ENCODE measurements at regions not wholly inside any gene's neighbourhood (a gene's known extent, or its start where the extent isn't known, plus 50 kb on each side); places are given as distances from the start of the nearest gene placed in this dataset.

DNA sequence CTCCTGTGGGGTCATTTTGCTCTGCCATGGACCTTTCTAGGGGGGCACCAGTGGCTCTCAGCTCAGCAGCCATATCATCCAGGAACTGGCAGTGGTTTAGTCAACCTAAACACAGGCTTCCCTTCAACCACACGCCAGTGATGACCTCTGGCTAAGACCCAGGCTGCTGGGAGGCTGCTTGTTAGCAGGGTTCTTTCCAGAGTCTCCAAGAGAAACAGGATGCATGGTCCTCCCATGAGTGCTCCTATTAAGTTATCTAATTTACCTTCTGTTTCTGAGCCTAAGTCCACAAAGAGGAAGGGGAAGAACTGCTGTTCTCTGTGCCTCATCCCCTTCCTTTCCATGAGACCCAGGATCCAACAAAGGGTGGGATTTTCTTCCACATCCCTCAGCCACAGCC, 137.3 kb upstream of the PLXNA2 start:
- DNase-seq (no peak), ATAC-seq (no peak)
- H3K27ac ChIP-seq (ENCODE audit: low read length), result no peak overlapping the region
- no peaks in the 10 kb centered on the region for H3K4me1 ChIP-seq (ENCODE audit: control insufficient read depth, insufficient read depth, low read length)
- no peaks in the 10 kb centered on the region for H3K27me3 ChIP-seq (ENCODE audit: control insufficient read depth, insufficient read depth)
- WGBS, result 28% methylated on average over 1 of the region's 1 CpG
- H3K4me3 ChIP-seq (ENCODE audit: low read length), result no peak overlapping the region
- H3K9me3 ChIP-seq (ENCODE audit: control insufficient read depth, low read length), result no peaks in the 10 kb centered on the region
- intact Hi-C loops (cut with DNase I), result no loop called here

GRCh38 chr1:208387908-208388811, 144.0 kb upstream of the PLXNA2 start:
- 60% methylated on average over 9 of the region's 9 CpGs for WGBS
- Histone ChIP-seq H3K4me3 (ENCODE audit: low read length) (no peak overlapping the region), H3K27me3 (ENCODE audit: control insufficient read depth, insufficient read depth) (no peaks in the 10 kb centered on the region), H3K9me3 (ENCODE audit: control insufficient read depth, low read length) (no peaks in the 10 kb centered on the region), H3K4me1 (ENCODE audit: control insufficient read depth, insufficient read depth, low read length) (no peaks in the 10 kb centered on the region), H3K27ac (ENCODE audit: low read length) (no peak overlapping the region)
- intact Hi-C loops (cut with DNase I), result no loop called here
- ATAC-seq, result no peak
- no peak for DNase-seq

DNA sequence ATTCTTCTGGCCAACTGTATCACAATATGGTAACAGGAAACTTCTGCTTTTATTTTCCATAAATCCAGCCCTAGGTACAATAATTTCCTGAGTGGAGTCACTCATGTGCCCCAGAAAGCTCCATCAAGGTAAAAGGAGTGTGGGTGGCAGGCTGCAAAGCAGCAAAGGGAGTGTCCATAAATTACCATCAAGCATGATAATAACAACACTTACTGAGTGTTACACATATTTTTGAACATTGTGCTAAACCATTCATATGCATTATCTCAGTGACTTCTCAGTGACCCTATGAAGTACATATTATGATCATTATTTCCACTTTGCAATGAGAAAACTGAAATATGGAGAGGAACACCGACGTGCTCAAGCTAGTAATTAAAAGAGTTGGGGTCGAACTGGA, 149.2 kb upstream of the PLXNA2 start:
- DNase-seq (no peak), ATAC-seq (no peak)
- intact Hi-C loops (cut with DNase I), result no loop called here
- H3K4me1 ChIP-seq (ENCODE audit: control insufficient read depth, insufficient read depth, low read length), result no peaks in the 10 kb centered on the region
- peaks cover 2% of the 10 kb centered on the region for H3K9me3 ChIP-seq (ENCODE audit: control insufficient read depth, low read length)
- H3K27me3 ChIP-seq (ENCODE audit: control insufficient read depth, insufficient read depth), result no peaks in the 10 kb centered on the region
- H3K27ac ChIP-seq (ENCODE audit: low read length), result no peak overlapping the region
- H3K4me3 ChIP-seq (ENCODE audit: low read length), result no peak overlapping the region
- WGBS, result 54% methylated on average over 3 of the region's 3 CpGs

DNA sequence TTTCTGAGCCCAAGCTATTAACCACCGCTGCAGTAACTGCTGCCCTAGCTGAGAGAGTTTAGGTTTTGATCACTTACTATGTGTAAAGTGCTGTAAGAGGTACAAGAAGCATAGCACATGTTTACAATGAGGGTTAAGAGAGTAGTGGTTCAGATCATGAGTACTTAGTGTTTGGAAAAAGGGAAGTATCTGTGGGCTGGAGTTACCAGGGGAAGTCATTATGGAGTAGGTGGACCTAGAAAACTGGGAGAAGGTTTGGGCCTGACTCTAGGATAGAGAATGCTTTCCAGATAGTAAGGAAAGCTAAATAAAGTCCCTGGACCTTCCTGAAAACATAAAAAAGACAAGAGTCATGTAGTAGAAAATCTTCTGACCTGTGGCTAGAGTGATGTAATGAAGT, 149.6 kb upstream of the PLXNA2 start:
- Histone ChIP-seq H3K4me3 (ENCODE audit: low read length) (no peak overlapping the region), H3K27me3 (ENCODE audit: control insufficient read depth, insufficient read depth) (no peaks in the 10 kb centered on the region), H3K27ac (ENCODE audit: low read length) (no peak overlapping the region), H3K9me3 (ENCODE audit: control insufficient read depth, low read length) (peaks cover 2% of the 10 kb centered on the region), H3K4me1 (ENCODE audit: control insufficient read depth, insufficient read depth, low read length) (no peaks in the 10 kb centered on the region)
- DNase-seq (no peak), ATAC-seq (no peak)
- intact Hi-C loops (cut with DNase I), result no loop called here
- 94% methylated on average over 1 of the region's 1 CpG for WGBS

DNA sequence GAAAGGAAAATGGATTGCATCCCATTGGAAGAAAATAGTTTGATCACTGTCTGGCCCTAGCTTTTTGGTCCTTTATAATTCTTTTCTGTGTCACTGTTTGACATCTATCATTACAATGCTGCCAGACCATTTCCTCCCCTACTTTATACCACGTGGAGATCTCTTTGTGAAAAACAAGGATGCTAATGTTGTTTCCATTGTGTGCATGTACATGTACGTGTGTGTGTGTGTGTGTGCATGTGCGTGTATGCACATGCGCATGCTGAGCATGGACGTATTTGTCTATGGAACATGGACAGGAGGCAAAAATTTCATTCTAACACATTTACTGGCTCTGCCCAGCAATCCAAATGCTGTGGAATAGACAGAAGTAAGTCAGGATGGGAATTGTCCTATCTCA, 153.1 kb upstream of the PLXNA2 start:
- Histone ChIP-seq H3K27me3 (ENCODE audit: control insufficient read depth, insufficient read depth) (no peaks in the 10 kb centered on the region), H3K27ac (ENCODE audit: low read length) (no peak overlapping the region), H3K9me3 (ENCODE audit: control insufficient read depth, low read length) (peaks cover 2% of the 10 kb centered on the region), H3K4me3 (ENCODE audit: low read length) (no peak overlapping the region), H3K4me1 (ENCODE audit: control insufficient read depth, insufficient read depth, low read length) (no peaks in the 10 kb centered on the region)
- intact Hi-C loops (cut with DNase I), result no loop called here
- DNase-seq (no peak), ATAC-seq (no peak)
- WGBS, result 72% methylated on average over 5 of the region's 5 CpGs

DNA sequence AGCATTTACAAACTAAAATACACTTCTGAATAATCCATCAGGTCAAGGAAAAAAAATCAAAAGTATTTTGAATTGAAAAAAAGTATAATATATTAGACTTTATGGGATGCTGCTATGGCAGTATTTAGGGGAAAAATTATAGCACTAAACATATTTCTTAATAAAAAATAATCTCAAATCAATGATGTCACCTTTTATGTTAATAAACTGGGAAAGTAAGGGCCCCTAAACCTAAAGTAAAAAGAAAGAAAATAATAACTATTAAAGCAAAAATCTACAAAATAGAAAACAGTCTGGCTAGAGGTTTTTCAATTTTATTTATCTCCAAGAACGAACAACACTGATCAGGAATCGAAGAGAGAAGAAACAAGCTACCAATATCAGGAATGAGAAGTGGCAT, 160.8 kb upstream of the PLXNA2 start:
- H3K4me3 ChIP-seq (ENCODE audit: low read length), result no peak overlapping the region
- intact Hi-C loops (cut with DNase I), result no loop called here
- WGBS, result 86% methylated on average over 2 of the region's 2 CpGs
- H3K27me3 ChIP-seq (ENCODE audit: control insufficient read depth, insufficient read depth), result no peaks in the 10 kb centered on the region
- no peak overlapping the region for H3K27ac ChIP-seq (ENCODE audit: low read length)
- H3K4me1 ChIP-seq (ENCODE audit: control insufficient read depth, insufficient read depth, low read length), result no peaks in the 10 kb centered on the region
- ATAC-seq, result no peak
- no peaks in the 10 kb centered on the region for H3K9me3 ChIP-seq (ENCODE audit: control insufficient read depth, low read length)
- no peak for DNase-seq

DNA sequence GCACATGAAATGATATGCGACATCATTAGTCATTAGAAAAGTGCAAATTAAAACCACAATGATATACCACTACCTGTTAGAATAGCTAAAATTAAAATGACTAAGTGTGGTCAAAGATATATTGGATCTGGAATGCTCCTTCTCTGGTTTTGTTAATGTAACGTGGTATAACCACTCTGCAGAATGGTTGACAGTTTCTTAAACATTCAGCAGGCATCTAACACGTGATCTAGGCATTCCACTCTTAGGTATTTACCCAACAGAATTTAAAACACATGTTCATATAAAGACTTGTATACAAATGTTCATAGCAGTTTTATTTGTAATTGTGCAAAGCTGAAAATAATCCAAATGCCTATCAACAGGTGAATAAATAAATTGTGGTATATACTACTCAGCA, 165.0 kb upstream of the PLXNA2 start:
- no peaks in the 10 kb centered on the region for H3K27me3 ChIP-seq (ENCODE audit: control insufficient read depth, insufficient read depth)
- WGBS, result 79% methylated on average over 3 of the region's 3 CpGs
- intact Hi-C loops (cut with DNase I), result no loop called here

GRCh38 chr1:208410409-208410808, 166.2 kb upstream of the PLXNA2 start:
- WGBS, result 66% methylated on average over 5 of the region's 5 CpGs
- Histone ChIP-seq H3K27me3 (ENCODE audit: control insufficient read depth, insufficient read depth) (no peaks in the 10 kb centered on the region), H3K4me1 (ENCODE audit: control insufficient read depth, insufficient read depth, low read length) (no peaks in the 10 kb centered on the region), H3K9me3 (ENCODE audit: control insufficient read depth, low read length) (no peaks in the 10 kb centered on the region), H3K4me3 (ENCODE audit: low read length) (no peak overlapping the region), H3K27ac (ENCODE audit: low read length) (no peak overlapping the region)
- ATAC-seq (no peak), DNase-seq (no peak)
- intact Hi-C loops (cut with DNase I), result no loop called here

More for the DNA sequence above, 165.0 kb upstream of the PLXNA2 start:
- no peak for DNase-seq
- H3K4me3 ChIP-seq (ENCODE audit: low read length), result no peak overlapping the region
- no peaks in the 10 kb centered on the region for H3K4me1 ChIP-seq (ENCODE audit: control insufficient read depth, insufficient read depth, low read length)
- no peak for ATAC-seq
- H3K27ac ChIP-seq (ENCODE audit: low read length), result no peak overlapping the region
- H3K9me3 ChIP-seq (ENCODE audit: control insufficient read depth, low read length), result no peaks in the 10 kb centered on the region

- WGBS, result 53% methylated on average over 2 of the region's 2 CpGs
- no peak overlapping the region for H3K4me3 ChIP-seq (ENCODE audit: low read length)
These were observed 168.8 kb upstream of the PLXNA2 start for GRCh38 chr1:208413006-208413405.

GRCh38 chr1:208418667-208419066, 174.5 kb upstream of the PLXNA2 start:
- intact Hi-C loops (cut with DNase I), result no loop called here
- Histone ChIP-seq H3K27me3 (ENCODE audit: control insufficient read depth, insufficient read depth) (no peaks in the 10 kb centered on the region), H3K4me1 (ENCODE audit: control insufficient read depth, insufficient read depth, low read length) (no peaks in the 10 kb centered on the region), H3K9me3 (ENCODE audit: control insufficient read depth, low read length) (no peaks in the 10 kb centered on the region), H3K4me3 (ENCODE audit: low read length) (no peak overlapping the region), H3K27ac (ENCODE audit: low read length) (no peak overlapping the region)
- ATAC-seq (no peak), DNase-seq (no peak)
- WGBS, result 91% methylated on average over 1 of the region's 1 CpG

More at GRCh38 chr1:208413006-208413405, 168.8 kb upstream of the PLXNA2 start:
- DNase-seq, result no peak
- ATAC-seq, result no peak
- Histone ChIP-seq H3K27ac (ENCODE audit: low read length) (no peak overlapping the region), H3K27me3 (ENCODE audit: control insufficient read depth, insufficient read depth) (no peaks in the 10 kb centered on the region), H3K9me3 (ENCODE audit: control insufficient read depth, low read length) (no peaks in the 10 kb centered on the region), H3K4me1 (ENCODE audit: control insufficient read depth, insufficient read depth, low read length) (no peaks in the 10 kb centered on the region)
- intact Hi-C loops (cut with DNase I), result no loop called here

- WGBS, result 88% methylated on average over 5 of the region's 5 CpGs
These were observed 175.7 kb upstream of the PLXNA2 start for GRCh38 chr1:208419746-208420420.

More at GRCh38 chr1:208419746-208420420, 175.7 kb upstream of the PLXNA2 start:
- H3K9me3 ChIP-seq (ENCODE audit: control insufficient read depth, low read length), result no peaks in the 10 kb centered on the region
- ATAC-seq, result no peak
- intact Hi-C loops (cut with DNase I), result no loop called here
- no peaks in the 10 kb centered on the region for H3K27me3 ChIP-seq (ENCODE audit: control insufficient read depth, insufficient read depth)
- H3K27ac ChIP-seq (ENCODE audit: low read length), result no peak overlapping the region
- no peaks in the 10 kb centered on the region for H3K4me1 ChIP-seq (ENCODE audit: control insufficient read depth, insufficient read depth, low read length)
- DNase-seq, result no peak
- no peak overlapping the region for H3K4me3 ChIP-seq (ENCODE audit: low read length)
